HG03135 (cell line): ENCODE measurements at regions not wholly inside any gene's neighbourhood (a gene's known extent, or its start where the extent isn't known, plus 50 kb on each side); places are given as distances from the start of the nearest gene placed in this dataset.

ENCODE experiments used
- ATAC-seq: cut with Tn5 transposase; IDR thresholded peaks from one replicate; pipeline ENCODE4 v1.9.1; 2021; ENCODE audit warnings: mild to moderate bottlenecking, moderate library complexity; ENCODE audit not compliant: unreplicated experiment

GRCh38 chr7:35581605-35582210 is 113.2 kb downstream of the HERPUD2 start:
- no peak for ATAC-seq

DNA sequence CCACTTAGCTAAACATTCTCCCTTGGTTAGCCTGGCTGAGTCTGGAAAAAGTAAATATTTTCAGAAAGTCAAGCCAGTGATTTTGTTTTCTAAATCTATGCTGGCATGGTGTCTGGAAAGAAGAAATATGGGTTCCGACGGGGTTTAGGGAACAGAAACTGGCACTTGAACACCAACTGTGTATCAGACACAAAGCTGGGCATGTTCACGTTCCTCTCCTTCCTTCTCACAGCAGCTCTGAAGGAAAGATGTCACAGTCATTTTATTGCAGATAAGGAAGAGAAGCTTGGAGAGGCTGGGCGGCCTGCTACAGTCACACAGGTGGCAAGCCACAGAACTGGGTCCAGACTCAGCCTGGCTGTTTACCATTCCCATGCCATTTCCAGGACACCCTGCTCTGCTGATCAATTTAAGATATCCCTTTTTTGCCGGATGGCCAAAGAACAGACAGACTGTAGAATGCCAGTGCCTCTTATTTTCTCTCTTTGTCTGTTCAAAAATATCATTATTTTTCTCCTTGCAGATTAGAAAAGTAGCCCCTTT is 118.8 kb downstream of the HERPUD2 start:
- ATAC-seq: no peak

DNA sequence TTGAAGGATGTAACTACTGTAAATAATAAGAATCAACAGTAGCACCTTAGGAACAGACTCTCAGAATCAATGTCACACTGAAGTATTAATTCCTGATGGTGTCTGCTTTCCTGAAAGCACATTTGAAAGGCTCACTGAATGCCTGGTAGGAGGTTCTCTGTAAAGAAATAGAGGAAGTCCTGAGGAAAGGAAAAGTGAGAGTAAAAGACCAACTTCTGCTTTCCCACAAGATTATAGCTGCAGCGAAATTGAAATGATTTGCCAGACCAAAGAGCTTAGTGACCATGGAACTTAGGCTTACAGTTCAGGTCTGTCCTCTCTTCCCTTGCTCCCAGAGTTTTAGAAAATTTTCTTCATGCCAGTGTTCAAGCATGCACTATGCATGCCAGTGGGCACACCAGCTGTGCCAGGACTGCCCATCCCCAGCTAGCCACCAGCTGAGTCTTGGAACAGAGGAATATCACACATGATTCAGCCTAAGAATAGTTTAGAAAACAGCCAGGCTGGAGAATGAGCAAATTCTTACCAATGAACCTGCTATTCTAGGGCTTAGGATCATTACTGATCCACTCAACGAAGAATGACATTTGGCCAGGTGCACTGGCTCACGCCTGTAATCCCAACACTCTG is 123.2 kb downstream of the HERPUD2 start:
- no peak for ATAC-seq

GRCh38 chr7:35570937-35571336 is 124.0 kb downstream of the HERPUD2 start:
- no peak for ATAC-seq

GRCh38 chr7:35565927-35566326 is 129.0 kb downstream of the HERPUD2 start:
- ATAC-seq: no peak

DNA sequence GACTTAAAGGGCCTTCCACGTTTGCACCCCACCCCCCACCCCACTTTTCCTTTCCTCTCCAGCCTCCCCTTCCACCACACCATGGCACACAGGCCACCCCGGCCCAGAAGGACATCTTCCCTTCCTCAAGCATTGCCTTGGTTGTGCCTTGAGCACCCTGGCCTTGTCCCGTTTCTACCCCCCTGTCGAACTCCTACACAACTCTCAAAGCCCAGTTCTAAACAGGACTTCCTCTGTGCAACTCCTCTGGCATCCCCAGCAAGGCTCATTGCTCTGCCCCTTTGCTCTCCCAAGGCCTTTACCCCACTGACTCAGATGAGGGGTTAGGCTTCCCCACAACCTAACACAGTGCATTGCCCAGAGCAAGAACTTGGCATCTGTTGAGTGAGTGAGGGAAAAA is 136.1 kb downstream of the HERPUD2 start:
- no peak for ATAC-seq

- ATAC-seq: no peak
These were observed 138.1 kb downstream of the HERPUD2 start for GRCh38 chr7:35556515-35557471.

- no peak for ATAC-seq
These were observed 139.0 kb downstream of the HERPUD2 start for GRCh38 chr7:35555934-35556333.

DNA sequence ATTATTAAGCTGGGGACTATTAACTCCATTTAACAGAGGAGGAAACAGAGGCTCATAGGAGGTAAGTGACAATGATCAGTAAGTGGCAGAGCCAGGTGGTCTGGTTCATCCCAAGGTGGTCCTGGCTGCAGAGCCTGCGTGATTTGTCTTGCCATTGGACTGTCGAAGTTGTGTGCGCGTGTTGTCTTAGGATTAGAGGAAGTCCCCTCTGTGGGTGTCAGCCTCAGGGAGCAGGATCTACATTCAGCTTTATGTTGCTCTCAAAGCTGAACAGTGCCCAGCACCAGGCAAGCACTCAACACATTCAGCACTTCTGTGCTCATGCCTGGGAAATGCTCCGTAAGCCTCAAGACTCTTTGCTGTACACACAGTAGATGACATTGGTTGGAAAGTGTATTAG is 139.5 kb downstream of the HERPUD2 start:
- ATAC-seq: no peak

DNA sequence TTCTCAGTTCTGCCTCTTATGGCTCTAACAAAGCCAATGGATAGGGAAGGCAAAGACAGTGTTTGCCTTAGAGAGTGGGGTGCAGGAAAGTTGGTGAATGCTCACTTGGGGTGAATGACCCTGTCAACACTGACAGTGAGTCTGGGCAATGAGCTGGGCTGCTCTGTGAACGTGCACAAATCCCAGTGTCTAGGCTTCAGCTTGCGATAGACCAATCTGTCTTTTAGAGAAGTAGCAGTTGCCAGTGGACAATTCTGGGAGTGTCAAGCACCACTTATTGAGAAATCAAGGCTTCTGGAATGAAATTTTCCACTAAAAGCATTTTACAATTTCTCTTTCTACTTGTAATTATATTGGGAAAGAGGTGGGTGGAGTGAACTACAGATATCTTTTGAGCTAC is 141.4 kb downstream of the HERPUD2 start:
- no peak for ATAC-seq

GRCh38 chr7:35552691-35553090 is 142.2 kb downstream of the HERPUD2 start:
- ATAC-seq: no peak

- ATAC-seq: no peak
These were observed 143.4 kb downstream of the HERPUD2 start for GRCh38 chr7:35551321-35552081.

DNA sequence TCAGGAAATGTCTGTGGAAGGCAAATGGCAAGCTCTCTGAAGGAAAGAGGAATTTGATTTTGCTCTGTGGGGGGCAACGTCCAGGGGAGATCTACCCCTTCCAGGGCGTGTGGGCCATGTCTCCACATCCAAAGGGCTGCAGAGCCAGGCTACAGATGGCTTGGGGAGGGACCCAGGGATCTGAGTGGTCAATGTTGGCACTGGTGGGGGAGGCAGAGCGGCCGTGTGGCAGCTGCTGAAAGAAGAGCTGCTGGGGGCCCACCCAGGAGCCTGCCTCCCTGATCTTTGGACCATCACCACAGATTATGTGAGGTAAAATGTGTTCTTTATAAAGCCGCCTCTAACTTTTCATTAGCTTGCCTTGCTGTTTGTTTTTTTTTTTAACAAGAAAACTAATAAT is 144.1 kb downstream of the HERPUD2 start:
- ATAC-seq: no peak

- no peak for ATAC-seq
These were observed 145.2 kb downstream of the HERPUD2 start for GRCh38 chr7:35549781-35550180.

GRCh38 chr7:35548291-35548690 is 146.6 kb downstream of the HERPUD2 start:
- no peak for ATAC-seq

DNA sequence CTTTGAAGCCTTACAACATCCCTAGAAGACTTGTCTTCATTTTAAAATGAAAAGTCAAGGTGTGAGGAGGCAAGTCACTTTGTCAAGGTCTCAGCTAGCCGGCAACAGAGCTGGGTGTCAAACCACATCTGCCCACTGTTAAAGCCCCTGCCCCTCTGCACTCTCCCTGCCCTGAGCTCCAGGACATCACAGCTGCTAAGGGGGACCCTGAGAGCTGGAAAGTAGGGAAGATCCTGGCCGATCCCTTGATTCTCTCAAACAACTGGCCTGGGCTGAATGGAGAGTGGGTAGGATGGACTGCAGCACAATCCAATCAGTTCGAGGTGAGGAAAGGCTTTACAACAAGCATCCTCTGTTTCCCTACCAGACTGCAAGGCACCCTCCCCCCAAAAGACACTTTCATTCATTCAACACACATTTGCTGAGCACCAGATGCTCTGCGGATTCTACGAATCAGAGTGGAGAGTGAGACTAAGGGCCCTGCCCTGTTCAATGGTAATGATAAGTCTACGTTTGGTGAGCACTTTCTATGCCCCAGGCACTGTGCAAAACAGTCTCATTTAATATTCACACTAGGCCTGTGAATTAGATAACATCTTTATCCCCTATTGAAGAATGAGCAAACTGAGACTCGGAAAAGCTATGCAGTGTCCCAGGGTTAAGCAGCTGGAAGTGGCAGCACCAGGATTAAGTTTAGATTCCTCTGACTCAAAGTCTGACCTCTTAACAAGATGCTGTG is 148.1 kb downstream of the HERPUD2 start:
- ATAC-seq: no peak

- no peak for ATAC-seq
These were observed 149.1 kb downstream of the HERPUD2 start for GRCh38 chr7:35545831-35546230.

GRCh38 chr7:35544028-35544742 is 150.8 kb downstream of the HERPUD2 start:
- no peak for ATAC-seq
